HepG2 (cell line): ENCODE measurements at regions not wholly inside any gene's neighbourhood (a gene's known extent, or its start where the extent isn't known, plus 50 kb on each side); places are given as distances from the start of the nearest gene placed in this dataset.

Experiments
- DNMT1 ChIP-seq: sonication (generic); formaldehyde crosslinking; IDR thresholded peaks from 2 replicates; pipeline ENCODE4 v1.5.1; 2020; ENCODE audit warnings: mild to moderate bottlenecking, missing genetic modification reagents
- HMG20B ChIP-seq: conservative IDR thresholded peaks from 2 replicates; pipeline ENCODE4 v1.6.1; 2016; ENCODE audit warnings: missing genetic modification reagents, missing compliant biosample characterization
- JDP2 ChIP-seq: sonication (generic); formaldehyde crosslinking; IDR thresholded peaks from 2 replicates; pipeline ENCODE4 v1.8.1; 2022; ENCODE audit warnings: missing genetic modification reagents, borderline replicate concordance
- MZF1 ChIP-seq: sonication (generic); formaldehyde crosslinking; IDR thresholded peaks from 2 replicates; pipeline ENCODE4 v1.8.1; 2023; ENCODE audit warnings: mild to moderate bottlenecking, missing genetic modification reagents, borderline replicate concordance
- PAX8 ChIP-seq: sonication (generic); formaldehyde crosslinking; IDR thresholded peaks from 2 replicates; pipeline ENCODE4 v1.8.0; 2022; ENCODE audit warnings: mild to moderate bottlenecking, missing genetic modification reagents, borderline replicate concordance
- PRDM4 ChIP-seq: sonication (generic); formaldehyde crosslinking; IDR thresholded peaks from 2 replicates; pipeline ENCODE4 v1.9.0; 2021; ENCODE audit warnings: missing genetic modification reagents, borderline replicate concordance
- TBL1XR1 ChIP-seq: fragments of 150-350 bp; IDR thresholded peaks from 2 replicates; pipeline ENCODE4 v1.6.1; 2014; ENCODE audit warnings: borderline replicate concordance, low read length; ENCODE audit not compliant: partially characterized antibody
- THAP9 ChIP-seq: sonication (generic); formaldehyde crosslinking; IDR thresholded peaks from 2 replicates; pipeline ENCODE4; 2020; ENCODE audit warnings: missing genetic modification reagents, mild to moderate bottlenecking, borderline replicate concordance
- TOPORS ChIP-seq: sonication (generic); formaldehyde crosslinking; IDR thresholded peaks from 2 replicates; pipeline ENCODE4 v1.8.0; 2023; ENCODE audit warnings: mild to moderate bottlenecking, missing genetic modification reagents
- ZFX ChIP-seq: sonication (generic); formaldehyde crosslinking; IDR thresholded peaks from 2 replicates; pipeline ENCODE4 v1.4.0; 2020; ENCODE audit warnings: mild to moderate bottlenecking, low read depth, missing genetic modification reagents, moderate library complexity
- ZMYM2 ChIP-seq: sonication (generic); formaldehyde crosslinking; IDR thresholded peaks from 2 replicates; pipeline ENCODE4 v1.8.0; 2022; ENCODE audit warnings: mild to moderate bottlenecking, missing genetic modification reagents
- ZNF678 ChIP-seq: sonication (generic); formaldehyde crosslinking; IDR thresholded peaks from 2 replicates; pipeline ENCODE4 v1.4.0; 2020; ENCODE audit warnings: mild to moderate bottlenecking, missing genetic modification reagents
- ZSCAN29 ChIP-seq: sonication (generic); formaldehyde crosslinking; conservative IDR thresholded peaks from 2 replicates; pipeline ENCODE4 v1.4.0; 2020; ENCODE audit warnings: mild to moderate bottlenecking, missing genetic modification reagents
- TF ChIP-seq, protein P1 (sequence below): sonication (generic); formaldehyde crosslinking; IDR thresholded peaks from 2 replicates; pipeline ENCODE4 v1.4.0; 2020; ENCODE audit warnings: missing genetic modification reagents
- TF ChIP-seq, protein P2 (sequence below): sonication (generic); formaldehyde crosslinking; IDR thresholded peaks from 2 replicates; pipeline ENCODE4 v1.4.0; 2020; ENCODE audit warnings: mild to moderate bottlenecking, missing genetic modification reagents, borderline replicate concordance
- TF ChIP-seq, protein P3 (sequence below): IDR thresholded peaks from 2 replicates; pipeline ENCODE4 v1.6.1; 2016; ENCODE audit warnings: missing compliant biosample characterization, missing genetic modification reagents, borderline replicate concordance

GRCh38 chr3:188021502-188022040 is 132.4 kb upstream of the LPP start (continued):
- TF ChIP-seq PRDM4 (CRISPR knock-in tag) (no peak), ZFX (CRISPR knock-in tag) (no peak), ZSCAN29 (no peak), MZF1 (CRISPR knock-in tag) (no peak), THAP9 (CRISPR knock-in tag) (no peak), TOPORS (CRISPR knock-in tag) (no peak), HMG20B (CRISPR knock-in tag) (no peak), ZMYM2 (no peak), ZNF678 (CRISPR knock-in tag) (no peak), DNMT1 (CRISPR knock-in tag) (no peak), JDP2 (CRISPR knock-in tag) (no peak), TBL1XR1 (no peak), PAX8 (CRISPR knock-in tag) (no peak)
- TF ChIP-seq, protein P1, sequence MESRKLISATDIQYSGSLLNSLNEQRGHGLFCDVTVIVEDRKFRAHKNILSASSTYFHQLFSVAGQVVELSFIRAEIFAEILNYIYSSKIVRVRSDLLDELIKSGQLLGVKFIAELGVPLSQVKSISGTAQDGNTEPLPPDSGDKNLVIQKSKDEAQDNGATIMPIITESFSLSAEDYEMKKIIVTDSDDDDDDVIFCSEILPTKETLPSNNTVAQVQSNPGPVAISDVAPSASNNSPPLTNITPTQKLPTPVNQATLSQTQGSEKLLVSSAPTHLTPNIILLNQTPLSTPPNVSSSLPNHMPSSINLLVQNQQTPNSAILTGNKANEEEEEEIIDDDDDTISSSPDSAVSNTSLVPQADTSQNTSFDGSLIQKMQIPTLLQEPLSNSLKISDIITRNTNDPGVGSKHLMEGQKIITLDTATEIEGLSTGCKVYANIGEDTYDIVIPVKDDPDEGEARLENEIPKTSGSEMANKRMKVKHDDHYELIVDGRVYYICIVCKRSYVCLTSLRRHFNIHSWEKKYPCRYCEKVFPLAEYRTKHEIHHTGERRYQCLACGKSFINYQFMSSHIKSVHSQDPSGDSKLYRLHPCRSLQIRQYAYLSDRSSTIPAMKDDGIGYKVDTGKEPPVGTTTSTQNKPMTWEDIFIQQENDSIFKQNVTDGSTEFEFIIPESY: no peak
- TF ChIP-seq, protein P2, sequence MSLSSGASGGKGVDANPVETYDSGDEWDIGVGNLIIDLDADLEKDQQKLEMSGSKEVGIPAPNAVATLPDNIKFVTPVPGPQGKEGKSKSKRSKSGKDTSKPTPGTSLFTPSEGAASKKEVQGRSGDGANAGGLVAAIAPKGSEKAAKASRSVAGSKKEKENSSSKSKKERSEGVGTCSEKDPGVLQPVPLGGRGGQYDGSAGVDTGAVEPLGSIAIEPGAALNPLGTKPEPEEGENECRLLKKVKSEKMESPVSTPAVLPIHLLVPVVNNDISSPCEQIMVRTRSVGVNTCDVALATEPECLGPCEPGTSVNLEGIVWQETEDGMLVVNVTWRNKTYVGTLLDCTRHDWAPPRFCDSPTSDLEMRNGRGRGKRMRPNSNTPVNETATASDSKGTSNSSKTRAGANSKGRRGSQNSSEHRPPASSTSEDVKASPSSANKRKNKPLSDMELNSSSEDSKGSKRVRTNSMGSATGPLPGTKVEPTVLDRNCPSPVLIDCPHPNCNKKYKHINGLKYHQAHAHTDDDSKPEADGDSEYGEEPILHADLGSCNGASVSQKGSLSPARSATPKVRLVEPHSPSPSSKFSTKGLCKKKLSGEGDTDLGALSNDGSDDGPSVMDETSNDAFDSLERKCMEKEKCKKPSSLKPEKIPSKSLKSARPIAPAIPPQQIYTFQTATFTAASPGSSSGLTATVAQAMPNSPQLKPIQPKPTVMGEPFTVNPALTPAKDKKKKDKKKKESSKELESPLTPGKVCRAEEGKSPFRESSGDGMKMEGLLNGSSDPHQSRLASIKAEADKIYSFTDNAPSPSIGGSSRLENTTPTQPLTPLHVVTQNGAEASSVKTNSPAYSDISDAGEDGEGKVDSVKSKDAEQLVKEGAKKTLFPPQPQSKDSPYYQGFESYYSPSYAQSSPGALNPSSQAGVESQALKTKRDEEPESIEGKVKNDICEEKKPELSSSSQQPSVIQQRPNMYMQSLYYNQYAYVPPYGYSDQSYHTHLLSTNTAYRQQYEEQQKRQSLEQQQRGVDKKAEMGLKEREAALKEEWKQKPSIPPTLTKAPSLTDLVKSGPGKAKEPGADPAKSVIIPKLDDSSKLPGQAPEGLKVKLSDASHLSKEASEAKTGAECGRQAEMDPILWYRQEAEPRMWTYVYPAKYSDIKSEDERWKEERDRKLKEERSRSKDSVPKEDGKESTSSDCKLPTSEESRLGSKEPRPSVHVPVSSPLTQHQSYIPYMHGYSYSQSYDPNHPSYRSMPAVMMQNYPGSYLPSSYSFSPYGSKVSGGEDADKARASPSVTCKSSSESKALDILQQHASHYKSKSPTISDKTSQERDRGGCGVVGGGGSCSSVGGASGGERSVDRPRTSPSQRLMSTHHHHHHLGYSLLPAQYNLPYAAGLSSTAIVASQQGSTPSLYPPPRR: peak; percentile 84; the same call in 1 of the 2 replicates
- TF ChIP-seq, protein P3, sequence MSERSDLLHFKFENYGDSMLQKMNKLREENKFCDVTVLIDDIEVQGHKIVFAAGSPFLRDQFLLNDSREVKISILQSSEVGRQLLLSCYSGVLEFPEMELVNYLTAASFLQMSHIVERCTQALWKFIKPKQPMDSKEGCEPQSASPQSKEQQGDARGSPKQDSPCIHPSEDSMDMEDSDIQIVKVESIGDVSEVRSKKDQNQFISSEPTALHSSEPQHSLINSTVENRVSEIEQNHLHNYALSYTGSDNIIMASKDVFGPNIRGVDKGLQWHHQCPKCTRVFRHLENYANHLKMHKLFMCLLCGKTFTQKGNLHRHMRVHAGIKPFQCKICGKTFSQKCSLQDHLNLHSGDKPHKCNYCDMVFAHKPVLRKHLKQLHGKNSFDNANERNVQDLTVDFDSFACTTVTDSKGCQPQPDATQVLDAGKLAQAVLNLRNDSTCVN (CRISPR knock-in tag): peak; percentile 75; the same call in 1 of the 2 replicates
